Nephron (organoid): ENCODE measurements at regions not wholly inside any gene's neighbourhood (a gene's known extent, or its start where the extent isn't known, plus 50 kb on each side); places are given as distances from the start of the nearest gene placed in this dataset.

Source experiments
- H3K27ac Mint-ChIP-seq, 3 experiments: 2 replicates each; pipeline ENCODE4 v1.8.0; 2020; ENCODE audit warnings: mixed read lengths in 3 of 3, mild to moderate bottlenecking in 2 of 3, moderate library complexity in 1 of 3
- H3K27me3 Mint-ChIP-seq: 2 replicates; pipeline ENCODE4 v1.8.0; 2021; ENCODE audit warnings: low read depth, mild to moderate bottlenecking, moderate library complexity, mixed read lengths
- H3K36me3 Mint-ChIP-seq: 2 replicates; pipeline ENCODE4 v1.8.0; 2020; ENCODE audit warnings: low read depth, mixed read lengths
- H3K4me1 Mint-ChIP-seq: 2 replicates; pipeline ENCODE4 v1.8.0; 2020; ENCODE audit warnings: mixed read lengths
- H3K4me3 Mint-ChIP-seq, 3 experiments: 2 replicates each; pipeline ENCODE4 v1.8.0; 2020; ENCODE audit warnings: mild to moderate bottlenecking in 3 of 3, mixed read lengths in 3 of 3, moderate library complexity in 2 of 3
- H3K9me3 Mint-ChIP-seq: 2 replicates; pipeline ENCODE4 v1.8.0; 2020; ENCODE audit warnings: mixed read lengths
- CTCF ChIP-seq, 3 experiments: fragments of 200-600 bp; sonication (generic); IDR thresholded peaks; one replicate each; pipeline ENCODE4 v1.5.0; 2021; ENCODE audit warnings: antibody characterized with exemption in 3 of 3; ENCODE audit not compliant: unreplicated experiment in 3 of 3

DNA sequence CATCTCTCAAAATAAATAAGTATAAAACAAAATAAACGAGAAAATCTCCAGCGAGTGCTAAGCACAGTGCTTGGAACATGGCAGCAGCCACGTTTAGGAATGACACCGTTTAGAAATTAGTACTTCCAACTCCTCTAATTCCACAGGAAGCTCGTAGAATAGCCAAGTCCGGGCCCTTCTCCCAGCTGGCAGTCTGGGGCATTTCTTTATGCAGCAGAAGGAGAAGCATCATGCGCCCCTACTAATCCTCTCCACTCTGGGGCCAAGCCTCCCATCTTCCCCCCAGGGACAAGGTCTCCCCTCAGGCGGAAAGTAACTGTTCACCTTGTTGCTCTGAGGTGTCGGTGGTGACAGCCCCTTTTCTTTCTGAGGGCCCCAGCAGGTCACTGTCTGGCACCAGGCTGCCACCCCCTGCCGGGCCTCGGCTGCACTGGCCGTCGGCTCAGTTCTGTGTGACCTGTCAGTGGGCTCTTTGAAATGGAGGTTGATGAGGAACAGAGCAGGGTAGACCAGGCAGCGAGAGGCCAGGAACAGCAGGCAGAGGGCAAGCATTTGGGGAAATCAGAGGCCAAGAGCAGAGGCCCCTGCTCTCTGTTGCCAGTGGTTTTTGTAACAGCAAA lies 113.5 kb upstream of the WWC1 start:
- H3K4me1 Mint-ChIP-seq, result peaks cover 18% of the 10 kb centered on the region
- H3K9me3 Mint-ChIP-seq, result no peaks in the 10 kb centered on the region
- peak overlapping the region; percentile 43 to 58 (median 52) for H3K27ac Mint-ChIP-seq
- H3K36me3 Mint-ChIP-seq, result no peaks in the 10 kb centered on the region
- H3K4me3 Mint-ChIP-seq, result no peak overlapping the region
- TF ChIP-seq CTCF (IDR thresholded peaks at IDR 0.05; ENCODE audit: unreplicated experiment in 3 of 3), result no peak
- H3K27me3 Mint-ChIP-seq, result peaks cover 14% of the 10 kb centered on the region

GRCh38 chr5:168179192-168179593 lies 112.3 kb upstream of the WWC1 start:
- H3K4me1 Mint-ChIP-seq, result peaks cover 16% of the 10 kb centered on the region
- H3K36me3 Mint-ChIP-seq, result no peaks in the 10 kb centered on the region
- TF ChIP-seq CTCF (IDR thresholded peaks at IDR 0.05; ENCODE audit: unreplicated experiment in 3 of 3), result no peak
- H3K9me3 Mint-ChIP-seq, result no peaks in the 10 kb centered on the region
- no peak overlapping the region for H3K4me3 Mint-ChIP-seq
- H3K27me3 Mint-ChIP-seq, result peaks cover 14% of the 10 kb centered on the region
- no peak overlapping the region for H3K27ac Mint-ChIP-seq

GRCh38 chr5:168182269-168182668 lies 109.2 kb upstream of the WWC1 start:
- Mint-ChIP-seq H3K27me3 (peaks cover 4% of the 10 kb centered on the region), H3K9me3 (no peaks in the 10 kb centered on the region), H3K4me1 (peaks cover 11% of the 10 kb centered on the region), H3K27ac (no peak overlapping the region), H3K36me3 (no peaks in the 10 kb centered on the region), H3K4me3 (no peak overlapping the region)
- TF ChIP-seq CTCF (IDR thresholded peaks at IDR 0.05; ENCODE audit: unreplicated experiment in 3 of 3), result no peak

DNA sequence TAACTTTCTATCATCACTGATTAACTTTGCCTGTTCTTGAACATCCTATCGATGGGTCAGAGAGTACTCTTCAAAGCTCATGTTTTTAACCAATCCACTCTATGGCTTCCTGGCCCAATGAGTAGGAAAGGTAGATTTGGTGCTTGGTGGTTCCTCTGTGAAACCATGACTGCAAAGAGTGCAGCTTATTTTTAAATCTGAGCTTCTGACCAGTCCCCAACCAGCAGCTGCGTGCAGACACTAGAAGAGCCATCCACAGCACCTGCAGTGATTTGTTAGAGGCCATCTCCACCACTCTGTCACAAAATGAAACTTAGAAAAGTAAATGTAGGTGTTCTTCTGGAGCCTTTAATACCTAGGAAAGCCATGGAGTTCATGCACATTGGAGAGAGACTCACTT lies 107.3 kb upstream of the WWC1 start:
- Mint-ChIP-seq H3K27ac (no peak overlapping the region), H3K27me3 (no peaks in the 10 kb centered on the region), H3K9me3 (no peaks in the 10 kb centered on the region), H3K4me3 (no peak overlapping the region), H3K4me1 (no peaks in the 10 kb centered on the region), H3K36me3 (no peaks in the 10 kb centered on the region)
- TF ChIP-seq CTCF (IDR thresholded peaks at IDR 0.05; ENCODE audit: unreplicated experiment in 3 of 3), result no peak

- TF ChIP-seq CTCF (IDR thresholded peaks at IDR 0.05; ENCODE audit: unreplicated experiment in 3 of 3), result no peak
- Mint-ChIP-seq H3K4me1 (no peaks in the 10 kb centered on the region), H3K27ac (no peak overlapping the region), H3K36me3 (no peaks in the 10 kb centered on the region), H3K4me3 (no peak overlapping the region), H3K27me3 (no peaks in the 10 kb centered on the region), H3K9me3 (no peaks in the 10 kb centered on the region)
These were observed 105.0 kb upstream of the WWC1 start for GRCh38 chr5:168186289-168187074.

- Mint-ChIP-seq H3K27me3 (no peaks in the 10 kb centered on the region), H3K36me3 (no peaks in the 10 kb centered on the region), H3K9me3 (no peaks in the 10 kb centered on the region), H3K27ac (no peak overlapping the region), H3K4me1 (no peaks in the 10 kb centered on the region), H3K4me3 (no peak overlapping the region)
- TF ChIP-seq CTCF (IDR thresholded peaks at IDR 0.05; ENCODE audit: unreplicated experiment in 3 of 3), result no peak
These were observed 103.8 kb upstream of the WWC1 start for GRCh38 chr5:168187614-168188013.
